Right lobe of liver (tissue), 6 donors: ENCODE measurements at regions not wholly inside any gene's neighbourhood (a gene's known extent, or its start where the extent isn't known, plus 50 kb on each side); places are given as distances from the start of the nearest gene placed in this dataset.

Source experiments
- ATAC-seq, 4 donors: fragments of 200-7000 bp; cut with Tn5 transposase; one replicate each; pipeline ENCODE4 v1.9.1; 2020; ENCODE audit warnings: mild to moderate bottlenecking in 4 of 4, moderate library complexity in 4 of 4
- DNase-seq, 3 donors: peaks; one replicate each; pipeline ENCODE4 v3.0.0-alpha.2; 2020
- H3K27ac ChIP-seq, 3 donors: fragments of 200-600 bp; one replicate each; pipeline ENCODE4 v1.8.0; 2022
- H3K27me3 ChIP-seq, 2 donors: fragments of 200-600 bp; one replicate each; pipeline ENCODE4 v1.8.0; 2022
- H3K36me3 ChIP-seq, 4 donors: fragments of 200-600 bp; sonication (generic) in 1 of 4; one replicate each; pipeline versions ENCODE4 v1.5.1 to v1.8.0; 2017 to 2022; ENCODE audit warnings: control low read depth in 1 of 4
- H3K4me1 ChIP-seq, 4 donors: fragments of 200-600 bp; sonication (generic) in 1 of 4; one replicate each; pipeline versions ENCODE4 v1.5.1 to v1.8.0; 2017 to 2022; ENCODE audit warnings: control low read depth in 1 of 4
- H3K4me3 ChIP-seq, 3 donors: fragments of 200-600 bp; one replicate each; pipeline ENCODE4 v1.8.0; 2022
- H3K9me3 ChIP-seq, 4 donors: fragments of 200-600 bp; sonication (generic) in 1 of 4; one replicate each; pipeline versions ENCODE4 v1.5.1 to v1.8.0; 2017 to 2022; ENCODE audit warnings: control low read depth in 1 of 4
- CTCF ChIP-seq, 4 donors: fragments of 200-600 bp in 3 of 4; fragments of 450-650 bp in 1 of 4; IDR thresholded peaks; one replicate each; pipeline versions ENCODE4 v1.5.1 to v1.8.0; 2016 to 2022; ENCODE audit warnings: antibody characterized with exemption in 4 of 4, mild to moderate bottlenecking in 2 of 4
- POLR2A ChIP-seq: fragments of 450-650 bp; IDR thresholded peaks from one replicate; pipeline ENCODE4 v1.6.1; 2017; ENCODE audit warnings: antibody characterized with exemption, mild to moderate bottlenecking
- WGBS: methylation state at CpG from one replicate; pipeline ENCODE4 v1.1.6; 2018; ENCODE audit warnings: low coverage, low lambda C conversion rate; ENCODE audit not compliant: insufficient coverage; ENCODE audit errors: missing lambda C conversion rate; 5-methylcytosine and 5-hydroxymethylcytosine counted together
- intact Hi-C, 2 donors: fragments of 100-400 bp; cut with DNase I; formaldehyde crosslinking; loops; one replicate each; pipeline versions ENCODE4 v1.11.2 to v1.14.1; 2022
- donor health status: DM: no; HTN: yes; CAD: no.
- donor health status: DM: no; HTN: no; CAD: no.
- donor health status: DM: no; HTN: no; CAD: no.
- donor health status: DM: no; HTN: yes; CAD: no.
- donor health status: DM: no; HTN: yes; CAD: no.

- DNase-seq: no peak
- no peak for ATAC-seq
- 91% methylated on average over 5 of the region's 5 CpGs for WGBS
- no peak for TF ChIP-seq CTCF (IDR thresholded peaks at IDR 0.05)
- no peak for TF ChIP-seq POLR2A
- H3K9me3 ChIP-seq: no peaks in the 10 kb centered on the region
- H3K4me1 ChIP-seq: no peaks in the 10 kb centered on the region
- intact Hi-C loops: no loop called here
- no peak overlapping the region for H3K27ac ChIP-seq
- no peaks in the 10 kb centered on the region for H3K27me3 ChIP-seq
- H3K36me3 ChIP-seq: no peaks in the 10 kb centered on the region
- H3K4me3 ChIP-seq: no peak overlapping the region
Measured at GRCh38 chr2:211067029-211067428, 510.6 kb downstream of the CPS1 start.

- DNase-seq (no peak), ATAC-seq (no peak)
- TF ChIP-seq POLR2A: no peak
- TF ChIP-seq CTCF (IDR thresholded peaks at IDR 0.05): no peak
- 70% methylated on average over 6 of the region's 6 CpGs for WGBS
- Histone ChIP-seq H3K9me3 (no peaks in the 10 kb centered on the region), H3K27ac (no peak overlapping the region), H3K36me3 (no peaks in the 10 kb centered on the region), H3K4me3 (no peak overlapping the region), H3K27me3 (no peaks in the 10 kb centered on the region), H3K4me1 (no peaks in the 10 kb centered on the region)
- intact Hi-C loops: no loop called here
Measured at GRCh38 chr2:211068108-211068780, 511.8 kb downstream of the CPS1 start.

- Histone ChIP-seq H3K4me3 (no peak overlapping the region), H3K36me3 (no peaks in the 10 kb centered on the region), H3K27ac (no peak overlapping the region), H3K9me3 (no peaks in the 10 kb centered on the region), H3K4me1 (no peaks in the 10 kb centered on the region), H3K27me3 (no peaks in the 10 kb centered on the region)
- ATAC-seq (no peak), DNase-seq (no peak)
- WGBS: 45% methylated on average over 3 of the region's 3 CpGs
- TF ChIP-seq POLR2A: no peak
- TF ChIP-seq CTCF (IDR thresholded peaks at IDR 0.05): no peak
- intact Hi-C loops: no loop called here
Measured at GRCh38 chr2:211070547-211070946, 514.1 kb downstream of the CPS1 start.

- Histone ChIP-seq H3K27me3 (no peaks in the 10 kb centered on the region), H3K4me3 (no peak overlapping the region), H3K4me1 (no peaks in the 10 kb centered on the region), H3K36me3 (no peaks in the 10 kb centered on the region), H3K9me3 (no peaks in the 10 kb centered on the region), H3K27ac (no peak overlapping the region)
- TF ChIP-seq CTCF (IDR thresholded peaks at IDR 0.05) (no peak), POLR2A (no peak)
- peak in 1 of 4 donors; percentile 39 for ATAC-seq
- WGBS: 20% methylated on average over 2 of the region's 2 CpGs
- intact Hi-C loops: no loop called here
- DNase-seq: no peak
Measured at GRCh38 chr2:211077216-211077767, 520.9 kb downstream of the CPS1 start.
